Fibroblast of lung (primary cell): ENCODE measurements at regions not wholly inside any gene's neighbourhood (a gene's known extent, or its start where the extent isn't known, plus 50 kb on each side); places are given as distances from the start of the nearest gene placed in this dataset.

Source experiments
- DNase-seq, 2 donors: peaks; one replicate each; pipeline versions ENCODE4 v3.0.0 to v3.0.0-alpha.2; 2010; ENCODE audit warnings: low read depth in 2 of 2
- H2AFZ ChIP-seq: 2 replicates; pipeline ENCODE4 v1.5.1; 2012; ENCODE audit warnings: low read length, control low read depth, inconsistent platforms
- H3K27ac ChIP-seq: 2 replicates; pipeline ENCODE4 v1.5.1; 2011; ENCODE audit warnings: low read length, control low read depth; ENCODE audit not compliant: insufficient read depth
- H3K27me3 ChIP-seq: 2 replicates; pipeline ENCODE4 v1.5.1; 2011; ENCODE audit warnings: mild to moderate bottlenecking, low read length; ENCODE audit not compliant: control insufficient read depth, insufficient read depth
- H3K36me3 ChIP-seq: 2 replicates; pipeline ENCODE4 v1.5.1; 2011; ENCODE audit warnings: low read length; ENCODE audit not compliant: control insufficient read depth, insufficient read depth
- H3K4me1 ChIP-seq: 2 replicates; pipeline ENCODE4 v1.5.1; 2011; ENCODE audit warnings: low read length; ENCODE audit not compliant: control insufficient read depth, insufficient read depth; ENCODE audit errors: extremely low read depth
- H3K4me2 ChIP-seq: 2 replicates; pipeline ENCODE4 v1.5.1; 2011; ENCODE audit warnings: low read length, control low read depth; ENCODE audit not compliant: insufficient read depth; ENCODE audit errors: extremely low read depth
- H3K4me3 ChIP-seq, 4 experiments: fragments of 200-600 bp in 1 of 4; sonication (generic) in 1 of 4; replicated peaks in 1 of 4; 2 replicates each; pipeline ENCODE4 v1.5.1; 2011 to 2016; ENCODE audit warnings: low read length in 4 of 4, low read depth in 3 of 4, mild to moderate bottlenecking in 3 of 4, control low read depth in 2 of 4, inconsistent platforms in 1 of 4, mixed read lengths in 1 of 4; ENCODE audit not compliant: insufficient read depth in 1 of 4; ENCODE audit errors: control extremely low read depth in 1 of 4
- H3K79me2 ChIP-seq: 2 replicates; pipeline ENCODE4 v1.5.1; 2012; ENCODE audit warnings: mild to moderate bottlenecking, low read length, inconsistent platforms; ENCODE audit not compliant: control insufficient read depth, insufficient read depth
- H3K9ac ChIP-seq: 2 replicates; pipeline ENCODE4 v1.5.1; 2011; ENCODE audit warnings: mild to moderate bottlenecking, low read length, control low read depth; ENCODE audit not compliant: insufficient read depth
- H3K9me3 ChIP-seq: 2 replicates; pipeline ENCODE4 v1.5.1; 2012; ENCODE audit warnings: low read depth, low read length; ENCODE audit not compliant: control insufficient read depth, insufficient read depth
- H4K20me1 ChIP-seq: 2 replicates; pipeline ENCODE4 v1.5.1; 2011; ENCODE audit warnings: low read length; ENCODE audit not compliant: control insufficient read depth, insufficient read depth; ENCODE audit errors: extremely low read depth
- EZH2 ChIP-seq: IDR thresholded peaks from 2 replicates; pipeline ENCODE4 v1.5.1; 2012; ENCODE audit warnings: low read length, control low read depth, mild to moderate bottlenecking; ENCODE audit errors: missing control alignments
- TF ChIP-seq, protein P1 (sequence below), 2 donors: IDR thresholded peaks in 1 of 2; conservative IDR thresholded peaks in 1 of 2; 1 replicate in 1 of 2; 2 replicates in 1 of 2; pipeline ENCODE4 v1.5.1; 2011 to 2012; ENCODE audit warnings: low read length in 2 of 2, control low read depth in 1 of 2, inconsistent platforms in 1 of 2, low read depth in 1 of 2, mild to moderate bottlenecking in 1 of 2

GRCh38 chr16:63682844-63683243 is 1439.0 kb downstream of the CDH11 start:
- H3K4me2 ChIP-seq: no peak overlapping the region
- H3K4me3 ChIP-seq: no peak overlapping the region
- TF ChIP-seq EZH2: no peak
- TF ChIP-seq, protein P1, sequence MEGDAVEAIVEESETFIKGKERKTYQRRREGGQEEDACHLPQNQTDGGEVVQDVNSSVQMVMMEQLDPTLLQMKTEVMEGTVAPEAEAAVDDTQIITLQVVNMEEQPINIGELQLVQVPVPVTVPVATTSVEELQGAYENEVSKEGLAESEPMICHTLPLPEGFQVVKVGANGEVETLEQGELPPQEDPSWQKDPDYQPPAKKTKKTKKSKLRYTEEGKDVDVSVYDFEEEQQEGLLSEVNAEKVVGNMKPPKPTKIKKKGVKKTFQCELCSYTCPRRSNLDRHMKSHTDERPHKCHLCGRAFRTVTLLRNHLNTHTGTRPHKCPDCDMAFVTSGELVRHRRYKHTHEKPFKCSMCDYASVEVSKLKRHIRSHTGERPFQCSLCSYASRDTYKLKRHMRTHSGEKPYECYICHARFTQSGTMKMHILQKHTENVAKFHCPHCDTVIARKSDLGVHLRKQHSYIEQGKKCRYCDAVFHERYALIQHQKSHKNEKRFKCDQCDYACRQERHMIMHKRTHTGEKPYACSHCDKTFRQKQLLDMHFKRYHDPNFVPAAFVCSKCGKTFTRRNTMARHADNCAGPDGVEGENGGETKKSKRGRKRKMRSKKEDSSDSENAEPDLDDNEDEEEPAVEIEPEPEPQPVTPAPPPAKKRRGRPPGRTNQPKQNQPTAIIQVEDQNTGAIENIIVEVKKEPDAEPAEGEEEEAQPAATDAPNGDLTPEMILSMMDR (conservative IDR thresholded peaks at IDR 0.05 in 1 of 2, IDR thresholded peaks at IDR 0.05 in 1 of 2; ENCODE audit: low read depth in 1 of 2, low read length in 2 of 2): no peak
- H3K9ac ChIP-seq: no peak overlapping the region
- no peak overlapping the region for H2AFZ ChIP-seq
- no peaks in the 10 kb centered on the region for H3K4me1 ChIP-seq
- H3K9me3 ChIP-seq: no peaks in the 10 kb centered on the region
- no peaks in the 10 kb centered on the region for H4K20me1 ChIP-seq
- no peaks in the 10 kb centered on the region for H3K27me3 ChIP-seq
- H3K79me2 ChIP-seq: no peaks in the 10 kb centered on the region
- no peak overlapping the region for H3K27ac ChIP-seq
- H3K36me3 ChIP-seq: no peaks in the 10 kb centered on the region
- no peak for DNase-seq

- Histone ChIP-seq H3K79me2 (no peaks in the 10 kb centered on the region), H2AFZ (no peak overlapping the region), H4K20me1 (no peaks in the 10 kb centered on the region), H3K4me1 (no peaks in the 10 kb centered on the region), H3K9me3 (no peaks in the 10 kb centered on the region), H3K4me3 (no peak overlapping the region), H3K9ac (no peak overlapping the region), H3K4me2 (no peak overlapping the region), H3K36me3 (no peaks in the 10 kb centered on the region), H3K27ac (no peak overlapping the region), H3K27me3 (no peaks in the 10 kb centered on the region)
- no peak for TF ChIP-seq EZH2
- TF ChIP-seq, protein P1 (conservative IDR thresholded peaks at IDR 0.05 in 1 of 2, IDR thresholded peaks at IDR 0.05 in 1 of 2; ENCODE audit: low read depth in 1 of 2, low read length in 2 of 2): no peak
- no peak for DNase-seq
Observed at GRCh38 chr16:63672493-63672892, 1449.4 kb downstream of the CDH11 start.

DNA sequence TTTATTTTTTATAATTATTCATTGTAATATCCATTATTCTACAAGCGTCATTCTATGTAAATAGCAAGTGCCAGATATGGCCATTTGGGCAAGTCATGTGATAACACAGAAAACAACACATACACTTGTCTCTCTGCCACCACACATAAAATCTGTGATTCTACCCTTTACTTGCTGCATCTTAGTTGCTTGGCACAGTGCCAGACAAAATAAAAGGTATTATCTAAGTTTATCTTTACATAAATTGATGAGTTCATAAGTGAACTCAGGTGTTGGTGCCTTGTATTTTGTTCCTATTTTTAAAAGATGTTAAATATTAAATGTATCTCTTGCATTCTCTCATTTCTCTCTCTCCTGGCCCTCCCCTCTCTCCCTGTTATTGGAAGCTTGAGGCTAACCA is 1458.7 kb downstream of the CDH11 start:
- Histone ChIP-seq H3K79me2 (no peaks in the 10 kb centered on the region), H3K4me1 (no peaks in the 10 kb centered on the region), H3K4me3 (no peak overlapping the region), H3K27ac (no peak overlapping the region), H3K9ac (no peak overlapping the region), H2AFZ (no peak overlapping the region), H4K20me1 (no peaks in the 10 kb centered on the region), H3K27me3 (no peaks in the 10 kb centered on the region), H3K9me3 (no peaks in the 10 kb centered on the region), H3K4me2 (no peak overlapping the region), H3K36me3 (no peaks in the 10 kb centered on the region)
- DNase-seq: no peak
- TF ChIP-seq, protein P1 (conservative IDR thresholded peaks at IDR 0.05 in 1 of 2, IDR thresholded peaks at IDR 0.05 in 1 of 2; ENCODE audit: low read depth in 1 of 2, low read length in 2 of 2): no peak
- TF ChIP-seq EZH2: no peak
